Gastroesophageal sphincter (tissue), 3 donors: ENCODE measurements at regions not wholly inside any gene's neighbourhood (a gene's known extent, or its start where the extent isn't known, plus 50 kb on each side); places are given as distances from the start of the nearest gene placed in this dataset.

Experiments
- CTCF ChIP-seq, 4 experiments: fragments of 200-600 bp in 2 of 4; fragments of 450-650 bp in 2 of 4; sonication (generic) in 1 of 4; IDR thresholded peaks; one replicate each; pipeline ENCODE4 v1.5.1; 2017 to 2019; ENCODE audit warnings: antibody characterized with exemption in 4 of 4, mild to moderate bottlenecking in 2 of 4, moderate library complexity in 2 of 4
- EP300 ChIP-seq: sonication (generic); formaldehyde crosslinking; IDR thresholded peaks from one replicate; pipeline ENCODE4 v1.6.1; 2017; ENCODE audit warnings: antibody characterized with exemption, mild to moderate bottlenecking
- POLR2A ChIP-seq, 2 donors: fragments of 450-650 bp; IDR thresholded peaks; one replicate each; pipeline ENCODE4 v1.6.1; 2017; ENCODE audit warnings: antibody characterized with exemption in 2 of 2, mild to moderate bottlenecking in 2 of 2, moderate library complexity in 1 of 2
- POLR2AphosphoS5 ChIP-seq: sonication (generic); formaldehyde crosslinking; IDR thresholded peaks from one replicate; pipeline ENCODE4 v1.6.1; 2017; ENCODE audit warnings: antibody characterized with exemption

GRCh38 chr22:48855593-48856307, 971.9 kb downstream of the BRD1 start:
- TF ChIP-seq POLR2A (IDR thresholded peaks at IDR 0.05) (no peak), CTCF (IDR thresholded peaks at IDR 0.05) (no peak), POLR2AphosphoS5 (no peak), EP300 (no peak)
